Mucosa of descending colon (tissue), 3 donors: ENCODE measurements at regions not wholly inside any gene's neighbourhood (a gene's known extent, or its start where the extent isn't known, plus 50 kb on each side); places are given as distances from the start of the nearest gene placed in this dataset.
A peak's percentile ranks its signal among the peaks of the same experiment; 100 is the strongest.

Experiments
- ATAC-seq: fragments of 200-7000 bp; cut with Tn5 transposase; one replicate; pipeline ENCODE4 v1.9.1; 2020; ENCODE audit warnings: mild to moderate bottlenecking, moderate library complexity
- DNase-seq, 3 donors: peaks; one replicate each; pipeline ENCODE4 v3.0.0-alpha.2; 2020
- H3K36me3 ChIP-seq: fragments of 200-600 bp; one replicate; pipeline ENCODE4 v1.8.0; 2021; ENCODE audit warnings: low read depth, mild to moderate bottlenecking
- H3K4me1 ChIP-seq: fragments of 200-600 bp; one replicate; pipeline ENCODE4 v1.8.0; 2021; ENCODE audit warnings: low read depth, mild to moderate bottlenecking
- H3K4me3 ChIP-seq: fragments of 200-600 bp; one replicate; pipeline ENCODE4 v1.8.0; 2021; ENCODE audit warnings: mild to moderate bottlenecking
- H3K9me3 ChIP-seq: fragments of 200-600 bp; one replicate; pipeline ENCODE4 v1.8.0; 2021; ENCODE audit warnings: mild to moderate bottlenecking
- CTCF ChIP-seq: fragments of 200-600 bp; IDR thresholded peaks from one replicate; pipeline ENCODE4 v1.8.0; 2022; ENCODE audit warnings: antibody characterized with exemption, mild to moderate bottlenecking
- intact Hi-C, 2 donors: fragments of 100-400 bp; cut with DNase I in 1 of 2; cut with micrococcal nuclease in 1 of 2; formaldehyde crosslinking; loops; one replicate each; pipeline versions ENCODE4 v1.11.0 to v1.11.1; 2022; cut with DNase I, micrococcal nuclease
- donor health status: DM: no; HTN: no; CAD: no; lungs with moderate emphysema.
- donor health status: DM: no; HTN: no; CAD: no.
- donor health status: DM: no; HTN: yes; CAD: no.

GRCh38 chr2:128502638-128503246 is 184.1 kb upstream of the HS6ST1 start:
- intact Hi-C loops: no loop called here
- ATAC-seq (no peak), DNase-seq (no peak)
- H3K4me1 ChIP-seq: no peaks in the 10 kb centered on the region
- H3K4me3 ChIP-seq: no peak overlapping the region
- H3K36me3 ChIP-seq: no peaks in the 10 kb centered on the region
- no peak for TF ChIP-seq CTCF
- H3K9me3 ChIP-seq: no peaks in the 10 kb centered on the region

GRCh38 chr2:128503399-128504245 is 185.0 kb upstream of the HS6ST1 start:
- intact Hi-C loops: no loop called here
- Histone ChIP-seq H3K4me1 (no peaks in the 10 kb centered on the region), H3K9me3 (no peaks in the 10 kb centered on the region), H3K36me3 (no peaks in the 10 kb centered on the region), H3K4me3 (no peak overlapping the region)
- no peak for TF ChIP-seq CTCF
- no peak for ATAC-seq
- no peak for DNase-seq

GRCh38 chr2:128504246-128505149 is 185.8 kb upstream of the HS6ST1 start:
- no peak for TF ChIP-seq CTCF
- H3K9me3 ChIP-seq: no peaks in the 10 kb centered on the region
- DNase-seq (no peak), ATAC-seq (peak; percentile 19)
- no peaks in the 10 kb centered on the region for H3K36me3 ChIP-seq
- no peak overlapping the region for H3K4me3 ChIP-seq
- intact Hi-C loops: no loop called here
- no peaks in the 10 kb centered on the region for H3K4me1 ChIP-seq

- intact Hi-C loops: no loop called here
- H3K4me1 ChIP-seq: no peaks in the 10 kb centered on the region
- TF ChIP-seq CTCF: no peak
- DNase-seq (no peak), ATAC-seq (no peak)
- H3K9me3 ChIP-seq: no peaks in the 10 kb centered on the region
- H3K4me3 ChIP-seq: no peak overlapping the region
- H3K36me3 ChIP-seq: no peaks in the 10 kb centered on the region
Measured at GRCh38 chr2:128505150-128505490, 186.5 kb upstream of the HS6ST1 start.

GRCh38 chr2:128505575-128506526 is 187.2 kb upstream of the HS6ST1 start:
- Histone ChIP-seq H3K9me3 (no peaks in the 10 kb centered on the region), H3K4me3 (no peak overlapping the region), H3K4me1 (no peaks in the 10 kb centered on the region), H3K36me3 (no peaks in the 10 kb centered on the region)
- TF ChIP-seq CTCF: no peak
- intact Hi-C loops: no loop called here
- ATAC-seq (no peak), DNase-seq (no peak)
